ENCODE measurements at regions not wholly inside any gene's neighbourhood (a gene's known extent, or its start where the extent isn't known, plus 50 kb on each side); places are given as distances from the start of the nearest gene placed in this dataset.

- no peak for TF ChIP-seq CTCF (IDR thresholded peaks at IDR 0.05; ENCODE audit: poor library complexity, severe bottlenecking)
- no peak for TF ChIP-seq MXI1 (conservative IDR thresholded peaks at IDR 0.05; ENCODE audit: poor library complexity, severe bottlenecking)
- TF ChIP-seq EP300 (conservative IDR thresholded peaks at IDR 0.05; ENCODE audit: poor library complexity, severe bottlenecking) = no peak
- TF ChIP-seq EZH2 (IDR thresholded peaks at IDR 0.05; ENCODE audit: borderline replicate concordance, insufficient read depth, low read length, poor library complexity, severe bottlenecking) = no peak
- TF ChIP-seq POLR2AphosphoS5 (IDR thresholded peaks at IDR 0.05) = no peak
- no peak for TF ChIP-seq RAD21 (conservative IDR thresholded peaks at IDR 0.05)
Observed at GRCh38 chr10:30215623-30216022, 133.5 kb downstream of the MTPAP start.
